ENCODE measurements at regions not wholly inside any gene's neighbourhood (a gene's known extent, or its start where the extent isn't known, plus 50 kb on each side); places are given as distances from the start of the nearest gene placed in this dataset.

DNA sequence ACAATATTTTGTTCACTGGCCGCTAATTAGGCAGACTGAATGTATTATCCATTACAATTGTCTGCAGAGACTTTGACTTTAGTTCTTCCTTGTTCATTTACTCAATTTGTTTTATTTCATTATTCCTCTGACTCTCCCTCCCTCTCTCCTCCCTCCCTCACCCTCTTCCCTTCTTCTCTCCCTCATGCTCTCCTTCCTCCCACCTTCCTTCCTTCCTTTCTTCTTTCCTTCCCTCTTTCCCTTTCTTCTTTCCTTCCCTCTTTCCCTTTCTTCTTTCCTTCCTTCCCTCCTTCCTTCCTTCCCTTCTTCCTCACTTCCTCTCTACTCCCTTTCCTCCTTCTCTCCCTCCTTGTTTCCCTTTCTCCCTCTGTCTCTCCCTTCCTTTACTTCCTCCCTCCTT, 1591.0 kb upstream of the SLC10A2 start:
- H3K27ac ChIP-seq: no peak overlapping the region
- no peak overlapping the region for H3K4me3 ChIP-seq
- no peak for DNase-seq (ENCODE audit: low spot score)
- TF ChIP-seq CTCF (IDR thresholded peaks at IDR 0.05): no peak
- no peaks in the 10 kb centered on the region for H3K36me3 ChIP-seq
- no peaks in the 10 kb centered on the region for H3K27me3 ChIP-seq
- no peaks in the 10 kb centered on the region for H3K9me3 ChIP-seq
- H3K4me1 ChIP-seq: no peaks in the 10 kb centered on the region

DNA sequence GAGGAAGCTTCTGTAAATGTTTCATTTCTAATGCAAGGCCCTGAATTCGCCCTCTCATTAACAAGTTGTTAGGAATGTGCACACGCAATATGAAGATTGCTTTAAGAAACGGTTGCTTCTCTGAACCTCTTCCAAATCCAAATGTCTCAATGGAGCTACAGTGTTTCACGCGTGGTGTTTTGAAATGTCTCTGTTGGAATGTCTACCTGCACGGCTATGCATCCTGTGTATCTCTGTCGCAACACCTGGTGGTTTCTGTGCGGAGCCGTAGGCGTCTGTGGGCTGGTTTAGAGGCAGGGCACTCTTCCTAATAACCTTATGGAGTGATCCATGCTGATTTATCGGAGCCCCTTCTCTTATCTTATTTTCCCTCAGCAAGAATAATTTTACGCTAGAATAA, 1584.2 kb upstream of the SLC10A2 start:
- Histone ChIP-seq H3K9me3 (no peaks in the 10 kb centered on the region), H3K4me3 (no peak overlapping the region), H3K27me3 (no peaks in the 10 kb centered on the region), H3K4me1 (no peaks in the 10 kb centered on the region), H3K36me3 (no peaks in the 10 kb centered on the region), H3K27ac (no peak overlapping the region)
- no peak for TF ChIP-seq CTCF (IDR thresholded peaks at IDR 0.05)
- no peak for DNase-seq (ENCODE audit: low spot score)

DNA sequence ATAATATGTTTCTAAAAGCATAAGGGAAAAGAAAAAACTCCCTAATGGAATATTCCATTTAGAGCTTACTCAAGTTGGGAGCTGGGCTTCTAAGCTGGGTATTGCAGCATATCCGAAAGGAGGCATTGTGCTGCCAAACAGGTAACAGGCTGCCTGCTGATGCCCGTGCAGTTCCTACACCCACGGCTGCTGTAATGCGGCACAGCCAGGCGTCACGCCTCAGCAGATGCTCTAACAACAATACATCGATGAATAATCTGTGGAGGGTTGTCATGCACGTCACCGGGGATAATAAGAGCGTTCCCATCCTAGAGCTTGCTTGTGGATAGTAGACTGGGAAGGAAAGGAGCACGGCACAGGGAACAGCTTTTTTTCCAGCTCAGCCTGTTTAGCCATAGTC, 1582.1 kb upstream of the SLC10A2 start:
- Histone ChIP-seq H3K9me3 (no peaks in the 10 kb centered on the region), H3K4me3 (no peak overlapping the region), H3K4me1 (no peaks in the 10 kb centered on the region), H3K36me3 (no peaks in the 10 kb centered on the region), H3K27me3 (no peaks in the 10 kb centered on the region), H3K27ac (no peak overlapping the region)
- DNase-seq (ENCODE audit: low spot score): no peak
- no peak for TF ChIP-seq CTCF (IDR thresholded peaks at IDR 0.05)

DNA sequence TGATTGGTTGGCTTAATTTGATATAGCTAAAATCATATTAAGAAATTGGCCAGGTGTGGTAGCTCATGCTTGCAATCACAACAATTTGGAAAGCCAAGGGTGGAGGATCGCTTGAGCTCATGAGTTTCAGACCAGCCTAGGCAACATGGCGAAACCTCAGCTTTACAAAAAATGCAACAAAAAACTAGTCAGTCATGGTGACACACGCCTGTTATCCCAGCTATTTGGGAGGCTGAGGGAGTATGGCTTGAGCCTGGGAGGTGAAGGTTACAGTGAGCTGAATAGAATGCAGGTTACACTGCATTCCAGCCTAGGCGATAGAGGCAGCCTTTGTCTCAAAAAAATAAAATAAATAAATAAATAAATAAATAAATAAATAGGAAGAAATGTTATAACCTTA, 1579.6 kb upstream of the SLC10A2 start:
- Histone ChIP-seq H3K4me1 (no peaks in the 10 kb centered on the region), H3K9me3 (no peaks in the 10 kb centered on the region), H3K27me3 (no peaks in the 10 kb centered on the region), H3K36me3 (no peaks in the 10 kb centered on the region), H3K27ac (no peak overlapping the region), H3K4me3 (no peak overlapping the region)
- no peak for TF ChIP-seq CTCF (IDR thresholded peaks at IDR 0.05)
- no peak for DNase-seq (ENCODE audit: low spot score)

GRCh38 chr13:104641309-104641708, 1575.1 kb upstream of the SLC10A2 start:
- no peak for DNase-seq (ENCODE audit: low spot score)
- H3K27me3 ChIP-seq: no peaks in the 10 kb centered on the region
- H3K9me3 ChIP-seq: no peaks in the 10 kb centered on the region
- H3K36me3 ChIP-seq: no peaks in the 10 kb centered on the region
- no peak overlapping the region for H3K27ac ChIP-seq
- TF ChIP-seq CTCF (IDR thresholded peaks at IDR 0.05): no peak
- no peak overlapping the region for H3K4me3 ChIP-seq
- H3K4me1 ChIP-seq: no peaks in the 10 kb centered on the region

- no peaks in the 10 kb centered on the region for H3K27me3 ChIP-seq
- TF ChIP-seq CTCF (IDR thresholded peaks at IDR 0.05): no peak
- H3K4me3 ChIP-seq: no peak overlapping the region
- no peak overlapping the region for H3K27ac ChIP-seq
- no peaks in the 10 kb centered on the region for H3K4me1 ChIP-seq
- no peaks in the 10 kb centered on the region for H3K9me3 ChIP-seq
- no peak for DNase-seq (ENCODE audit: low spot score)
- no peaks in the 10 kb centered on the region for H3K36me3 ChIP-seq
Measured at GRCh38 chr13:104635879-104636278, 1569.7 kb upstream of the SLC10A2 start.

Data from right atrium auricular region (tissue), 2 donors.